HepG2 (cell line): ENCODE measurements at regions not wholly inside any gene's neighbourhood (a gene's known extent, or its start where the extent isn't known, plus 50 kb on each side); places are given as distances from the start of the nearest gene placed in this dataset.

Source experiments
- ATAC-seq: fragments of 200-7000 bp; cut with Tn5 transposase; 3 replicates; pipeline ENCODE4 v1.9.1; 2020; ENCODE audit warnings: mild to moderate bottlenecking, moderate library complexity
- BruUV-seq: library from RNA; stranded (reverse); fragments of 400-500 nt; replicated peaks from 2 replicates; lab custom pipeline; 2021; lab: Mats Ljungman, UMichigan
- CTCF ChIA-PET: fragments of 300-600 bp; formaldehyde crosslinking; extraction: SDS; loops from one replicate; lab custom pipeline; 2021; ENCODE audit warnings: low total read pairs, inconsistent platforms, low intra/inter-chr PET ratio; lab: Yijun Ruan, JAX
- POLR2A ChIA-PET: fragments of 350-600 bp; sonication (Branson Sonifier 250); formaldehyde crosslinking; loops from one replicate; lab custom pipeline; 2020; ENCODE audit warnings: antibody characterized with exemption, inconsistent platforms; lab: Yijun Ruan, JAX
- DNase-seq: peaks from one replicate; pipeline ENCODE4 v3.0.0-alpha.2; 2015; ENCODE audit warnings: low spot score
- FAIRE-seq: peaks from 3 replicates; lab custom pipeline; 2011; peaks lifted over from hg19 to GRCh38; lab: Jason Lieb, UNC
- H2AFZ ChIP-seq: one replicate; pipeline ENCODE4 v1.6.1; 2011; ENCODE audit warnings: low read length, inconsistent platforms
- H3K27ac ChIP-seq: fragments of 300-600 bp; 3 replicates; pipeline ENCODE4 v1.8.0; 2011; ENCODE audit warnings: mixed run types, mild to moderate bottlenecking, mixed read lengths, low read length, inconsistent platforms; ENCODE audit not compliant: insufficient read depth; ENCODE audit errors: extremely low read length
- H3K27me3 ChIP-seq, 2 experiments: fragments of 200-600 bp in 1 of 2; 2 replicates in 1 of 2; 3 replicates in 1 of 2; pipeline versions ENCODE4 v1.6.0 to v1.8.0; 2011; ENCODE audit warnings: low read length in 2 of 2, mild to moderate bottlenecking in 2 of 2, moderate library complexity in 2 of 2, inconsistent platforms in 1 of 2; ENCODE audit not compliant: insufficient read depth in 2 of 2, control insufficient read depth in 1 of 2
- H3K36me3 ChIP-seq, 2 experiments: fragments of 200-600 bp in 1 of 2; replicated peaks in 1 of 2; 2 replicates in 1 of 2; 3 replicates in 1 of 2; pipeline versions ENCODE4 v1.5.1 to v1.8.0; 2011; ENCODE audit warnings: low read length in 2 of 2, inconsistent platforms in 1 of 2; ENCODE audit not compliant: insufficient read depth in 2 of 2, control insufficient read depth in 1 of 2
- H3K4me1 ChIP-seq: 2 replicates; pipeline ENCODE4 v1.5.1; 2012; ENCODE audit warnings: low read length, inconsistent platforms; ENCODE audit not compliant: insufficient read depth
- H3K4me2 ChIP-seq: 2 replicates; pipeline ENCODE4 v1.6.0; 2011; ENCODE audit warnings: low read depth, low read length, inconsistent platforms
- H3K4me3 ChIP-seq, 3 experiments: fragments of 200-600 bp in 1 of 3; sonication (generic), shearing (Covaris generic) in 1 of 3; replicated peaks in 1 of 3; 2 replicates each; pipeline ENCODE4 v1.5.1; 2011 to 2016; ENCODE audit warnings: low read length in 3 of 3, inconsistent platforms in 2 of 3, low read depth in 2 of 3, mild to moderate bottlenecking in 2 of 3, control low read depth in 1 of 3, mixed read lengths in 1 of 3; ENCODE audit not compliant: insufficient read depth in 1 of 3
- H3K79me2 ChIP-seq: one replicate; pipeline ENCODE4 v1.6.1; 2011; ENCODE audit warnings: low read length, inconsistent platforms; ENCODE audit not compliant: insufficient read depth
- H3K9ac ChIP-seq: 2 replicates; pipeline ENCODE4 v1.6.0; 2011; ENCODE audit warnings: mild to moderate bottlenecking, low read depth, low read length, inconsistent platforms; ENCODE audit not compliant: insufficient read depth
- H3K9me3 ChIP-seq: 2 replicates; pipeline ENCODE4 v1.5.1; 2012; ENCODE audit warnings: mild to moderate bottlenecking, low read length
- H4K20me1 ChIP-seq: 2 replicates; pipeline ENCODE4 v1.6.0; 2011; ENCODE audit warnings: inconsistent platforms, mild to moderate bottlenecking, low read length, moderate library complexity; ENCODE audit not compliant: insufficient read depth
- RBFOX2 ChIP-seq: fragments of 200-400 bp; formaldehyde crosslinking; IDR thresholded peaks from 2 replicates; pipeline ENCODE4 v1.6.1; 2017; ENCODE audit warnings: low read depth, mild to moderate bottlenecking, low read length
- TCF7L2 ChIP-seq: IDR thresholded peaks from 2 replicates; pipeline ENCODE4 v1.6.1; 2011; ENCODE audit warnings: mild to moderate bottlenecking, low read depth, low read length, moderate library complexity
- ZNF530 ChIP-seq: sonication (generic); formaldehyde crosslinking; IDR thresholded peaks from 2 replicates; pipeline ENCODE4 v1.5.0; 2020; ENCODE audit warnings: low read depth, mild to moderate bottlenecking, missing genetic modification reagents
- WGBS: methylation state at CpG from one replicate; pipeline ENCODE4 v1.1.6; 2017; ENCODE audit warnings: low lambda C conversion rate; 5-methylcytosine and 5-hydroxymethylcytosine counted together
- in situ Hi-C: cut with HindIII; loops from 2 replicates; pipeline ENCODE4 v1.10.0; 2017; ENCODE audit warnings: low pct_unique_long_range_greater_than_20kb; ENCODE audit not compliant: extremely low pct_ligation_motif_present
- intact Hi-C: fragments of 100-400 bp; cut with micrococcal nuclease; formaldehyde crosslinking; loops from one replicate; pipeline ENCODE4 v1.10.0; 2022; ENCODE audit not compliant: unreplicated experiment
- TF ChIP-seq, protein P1 (sequence below): sonication (generic); formaldehyde crosslinking; IDR thresholded peaks from 2 replicates; pipeline ENCODE4 v1.5.0; 2020; ENCODE audit warnings: mild to moderate bottlenecking, missing genetic modification reagents
- TF ChIP-seq, protein P2 (sequence below): IDR thresholded peaks from 2 replicates; pipeline ENCODE4 v1.6.1; 2016

DNA sequence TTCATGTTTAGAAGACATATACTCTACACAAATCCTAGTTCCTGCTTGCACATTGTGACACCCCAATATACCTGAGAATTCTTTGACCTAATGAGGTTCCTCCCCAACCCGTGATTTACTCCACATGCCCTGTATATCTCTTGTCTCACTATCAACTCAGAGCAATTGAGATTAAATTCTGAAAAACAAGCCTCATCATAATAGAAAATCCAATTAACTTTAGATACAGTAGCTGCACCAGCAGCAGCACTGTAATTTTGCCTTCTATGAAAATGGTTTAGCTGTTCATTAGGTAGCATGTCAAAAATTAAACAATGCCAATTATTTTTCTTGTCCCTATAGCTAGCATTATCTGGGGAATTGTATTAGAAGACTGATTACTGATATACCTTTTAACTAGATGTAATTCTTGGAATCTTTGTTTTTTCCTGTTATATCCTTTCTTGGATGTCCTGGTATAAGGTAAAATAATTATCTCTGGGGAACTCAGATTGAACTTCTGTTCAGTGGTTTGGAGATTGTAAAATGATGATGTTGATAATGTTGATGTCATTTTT lies 218.9 kb upstream of the TANK start:
- Histone ChIP-seq H3K9me3 (no peaks in the 10 kb centered on the region), H3K79me2 (no peaks in the 10 kb centered on the region), H3K4me1 (no peaks in the 10 kb centered on the region), H4K20me1 (no peaks in the 10 kb centered on the region), H3K27ac (no peak overlapping the region), H3K4me3 (no peak overlapping the region), H3K9ac (no peak overlapping the region), H2AFZ (no peak overlapping the region), H3K4me2 (no peak overlapping the region), H3K27me3 (no peaks in the 10 kb centered on the region; a peak in 1 of 5 replicates), H3K36me3 (no peaks in the 10 kb centered on the region)
- FAIRE-seq = no peak
- in situ Hi-C loops = no loop called here
- no TSS peak for BruUV-seq
- WGBS = 0% methylated on average over 1 of the region's 1 CpG
- intact Hi-C loops = no loop called here
- no peak for ATAC-seq
- no peak for DNase-seq
- CTCF ChIA-PET = no interaction called here
- TF ChIP-seq RBFOX2 (no peak), TCF7L2 (no peak)
- TF ChIP-seq, protein P1, sequence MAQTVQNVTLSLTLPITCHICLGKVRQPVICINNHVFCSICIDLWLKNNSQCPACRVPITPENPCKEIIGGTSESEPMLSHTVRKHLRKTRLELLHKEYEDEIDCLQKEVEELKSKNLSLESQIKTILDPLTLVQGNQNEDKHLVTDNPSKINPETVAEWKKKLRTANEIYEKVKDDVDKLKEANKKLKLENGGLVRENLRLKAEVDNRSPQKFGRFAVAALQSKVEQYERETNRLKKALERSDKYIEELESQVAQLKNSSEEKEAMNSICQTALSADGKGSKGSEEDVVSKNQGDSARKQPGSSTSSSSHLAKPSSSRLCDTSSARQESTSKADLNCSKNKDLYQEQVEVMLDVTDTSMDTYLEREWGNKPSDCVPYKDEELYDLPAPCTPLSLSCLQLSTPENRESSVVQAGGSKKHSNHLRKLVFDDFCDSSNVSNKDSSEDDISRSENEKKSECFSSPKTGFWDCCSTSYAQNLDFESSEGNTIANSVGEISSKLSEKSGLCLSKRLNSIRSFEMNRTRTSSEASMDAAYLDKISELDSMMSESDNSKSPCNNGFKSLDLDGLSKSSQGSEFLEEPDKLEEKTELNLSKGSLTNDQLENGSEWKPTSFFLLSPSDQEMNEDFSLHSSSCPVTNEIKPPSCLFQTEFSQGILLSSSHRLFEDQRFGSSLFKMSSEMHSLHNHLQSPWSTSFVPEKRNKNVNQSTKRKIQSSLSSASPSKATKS (CRISPR knock-in tag) = no peak
- TF ChIP-seq, protein P2, sequence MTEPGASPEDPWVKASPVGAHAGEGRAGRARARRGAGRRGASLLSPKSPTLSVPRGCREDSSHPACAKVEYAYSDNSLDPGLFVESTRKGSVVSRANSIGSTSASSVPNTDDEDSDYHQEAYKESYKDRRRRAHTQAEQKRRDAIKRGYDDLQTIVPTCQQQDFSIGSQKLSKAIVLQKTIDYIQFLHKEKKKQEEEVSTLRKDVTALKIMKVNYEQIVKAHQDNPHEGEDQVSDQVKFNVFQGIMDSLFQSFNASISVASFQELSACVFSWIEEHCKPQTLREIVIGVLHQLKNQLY = no peak
- POLR2A ChIA-PET = no interaction called here

DNA sequence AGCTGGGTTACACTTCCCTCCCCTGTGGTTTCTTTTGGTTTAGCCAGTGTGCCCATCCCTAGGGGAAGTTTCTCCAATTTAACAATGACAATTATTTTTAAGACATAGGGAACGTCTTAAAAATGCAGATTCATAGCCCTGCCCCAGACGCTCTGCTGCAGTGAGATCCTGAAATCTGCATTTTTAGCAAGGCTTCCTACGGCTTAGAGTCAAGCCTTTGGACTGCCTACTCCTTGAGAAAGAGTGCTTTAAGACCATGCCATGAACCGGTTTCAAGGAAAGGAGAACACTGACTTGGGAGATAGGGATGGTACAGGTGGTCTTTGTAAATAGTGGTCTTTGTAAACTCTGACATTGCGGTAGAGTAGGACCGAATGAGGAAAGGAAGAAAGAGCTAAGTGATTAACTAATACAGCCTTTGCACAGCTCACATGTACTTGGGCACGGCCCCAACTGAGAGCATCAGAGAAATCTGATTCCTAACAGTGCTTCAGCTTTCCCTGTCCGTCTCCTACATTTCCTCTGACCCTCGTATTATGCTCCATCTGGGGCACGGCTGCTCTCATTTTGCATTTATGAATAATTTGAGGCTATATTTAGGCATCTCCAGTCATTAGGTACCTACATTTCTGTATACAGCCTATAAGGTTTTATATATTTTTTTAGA lies 217.6 kb upstream of the TANK start:
- no TSS peak for BruUV-seq
- ATAC-seq (no peak), DNase-seq (no peak), FAIRE-seq (no peak)
- 32% methylated on average over 10 of the region's 10 CpGs for WGBS
- Histone ChIP-seq H3K4me3 (no peak overlapping the region), H3K27ac (no peak overlapping the region), H3K27me3 (no peaks in the 10 kb centered on the region; a peak in 1 of 5 replicates), H3K9ac (no peak overlapping the region), H2AFZ (no peak overlapping the region), H3K36me3 (no peaks in the 10 kb centered on the region), H3K4me2 (no peak overlapping the region), H3K79me2 (no peaks in the 10 kb centered on the region), H3K4me1 (no peaks in the 10 kb centered on the region), H4K20me1 (no peaks in the 10 kb centered on the region), H3K9me3 (no peaks in the 10 kb centered on the region)
- CTCF ChIA-PET = no interaction called here
- intact Hi-C loops = no loop called here
- in situ Hi-C loops = no loop called here
- no peak for TF ChIP-seq ZNF530 (CRISPR knock-in tag)
- POLR2A ChIA-PET = no interaction called here
